Panc1 (cell line): ENCODE measurements at regions not wholly inside any gene's neighbourhood (a gene's known extent, or its start where the extent isn't known, plus 50 kb on each side); places are given as distances from the start of the nearest gene placed in this dataset.

Experiments used
- ATAC-seq: fragments of 200-7000 bp; cut with Tn5 transposase; 2 replicates; pipeline ENCODE4 v1.9.1; 2020; ENCODE audit warnings: mild to moderate bottlenecking, moderate library complexity
- BruUV-seq: library from RNA; stranded (reverse); fragments of 400-500 nt; replicated peaks from 2 replicates; lab custom pipeline; 2021; lab: Mats Ljungman, UMichigan
- CTCF ChIA-PET: fragments of 300-600 bp; sonication (Branson Sonifier 250); formaldehyde crosslinking; loops from one replicate; lab custom pipeline; 2022; ENCODE audit warnings: antibody characterized with exemption; lab: Charles Lee
- POLR2A ChIA-PET: fragments of 300-600 bp; sonication (Branson Sonifier 250); formaldehyde crosslinking; loops from one replicate; lab custom pipeline; 2022; ENCODE audit warnings: antibody characterized with exemption; lab: Charles Lee
- DNase-seq: peaks from one replicate; pipeline ENCODE4 v3.0.0-alpha.2; 2010; ENCODE audit warnings: low read depth, low spot score
- H3K27ac ChIP-seq: 2 replicates; pipeline ENCODE4 v1.5.1; 2011; ENCODE audit warnings: mild to moderate bottlenecking, low read length, inconsistent platforms
- H3K27me3 ChIP-seq: fragments of 200-500 bp; sonication (Bioruptor generic); 2 replicates; pipeline ENCODE4 v1.6.0; 2014; ENCODE audit warnings: low read length, inconsistent platforms; ENCODE audit not compliant: control insufficient read depth, insufficient read depth
- H3K36me3 ChIP-seq: fragments of 200-500 bp; sonication (Bioruptor generic); 2 replicates; pipeline ENCODE4 v1.5.1; 2014; ENCODE audit warnings: inconsistent platforms, mild to moderate bottlenecking, low read length, moderate library complexity; ENCODE audit not compliant: control insufficient read depth, insufficient read depth
- H3K4me1 ChIP-seq: 2 replicates; pipeline ENCODE4 v1.5.1; 2011; ENCODE audit warnings: inconsistent platforms, mild to moderate bottlenecking, low read length, moderate library complexity; ENCODE audit not compliant: control insufficient read depth, insufficient read depth
- H3K4me3 ChIP-seq, 2 experiments: 2 replicates each; pipeline ENCODE4 v1.5.1; 2011 to 2012; ENCODE audit warnings: low read depth in 2 of 2, low read length in 2 of 2, mild to moderate bottlenecking in 2 of 2, inconsistent platforms in 1 of 2, moderate library complexity in 1 of 2
- H3K9me3 ChIP-seq: fragments of 200-500 bp; sonication (Bioruptor generic); 2 replicates; pipeline ENCODE4 v1.5.1; 2014; ENCODE audit warnings: low read depth, mild to moderate bottlenecking, inconsistent platforms, low read length, moderate library complexity; ENCODE audit not compliant: control insufficient read depth, insufficient read depth
- CTCF ChIP-seq: fragments of 450-650 bp; IDR thresholded peaks from 2 replicates; pipeline ENCODE4 v1.5.1; 2017; ENCODE audit warnings: mild to moderate bottlenecking
- POLR2AphosphoS5 ChIP-seq: IDR thresholded peaks from 2 replicates; pipeline ENCODE4 v1.6.1; 2012; ENCODE audit warnings: mild to moderate bottlenecking, low read depth, low read length, moderate library complexity
- REST ChIP-seq, 2 experiments: IDR thresholded peaks; 2 replicates each; pipeline ENCODE4 v1.6.1; 2011 to 2012; ENCODE audit warnings: low read depth in 2 of 2, control low read depth in 1 of 2, low read length in 1 of 2, mild to moderate bottlenecking in 1 of 2, moderate library complexity in 1 of 2; ENCODE audit not compliant: insufficient read depth in 1 of 2
- SIN3A ChIP-seq: IDR thresholded peaks from 2 replicates; pipeline ENCODE4 v1.6.1; 2012; ENCODE audit warnings: low read depth, mild to moderate bottlenecking, low read length, moderate library complexity, borderline replicate concordance; ENCODE audit not compliant: insufficient read depth
- TCF7L2 ChIP-seq: IDR thresholded peaks from 2 replicates; pipeline ENCODE4 v1.6.1; 2011; ENCODE audit warnings: mild to moderate bottlenecking, low read depth, low read length, inconsistent platforms
- in situ Hi-C: cut with HindIII; loops from 2 replicates; pipeline ENCODE4 v1.10.0; 2016; ENCODE audit warnings: low sequenced_read_pairs, low pct_unique_long_range_greater_than_20kb
- intact Hi-C: fragments of 100-400 bp; cut with micrococcal nuclease; formaldehyde crosslinking; loops from one replicate; pipeline ENCODE4 v1.10.0; 2022; ENCODE audit not compliant: unreplicated experiment

DNA sequence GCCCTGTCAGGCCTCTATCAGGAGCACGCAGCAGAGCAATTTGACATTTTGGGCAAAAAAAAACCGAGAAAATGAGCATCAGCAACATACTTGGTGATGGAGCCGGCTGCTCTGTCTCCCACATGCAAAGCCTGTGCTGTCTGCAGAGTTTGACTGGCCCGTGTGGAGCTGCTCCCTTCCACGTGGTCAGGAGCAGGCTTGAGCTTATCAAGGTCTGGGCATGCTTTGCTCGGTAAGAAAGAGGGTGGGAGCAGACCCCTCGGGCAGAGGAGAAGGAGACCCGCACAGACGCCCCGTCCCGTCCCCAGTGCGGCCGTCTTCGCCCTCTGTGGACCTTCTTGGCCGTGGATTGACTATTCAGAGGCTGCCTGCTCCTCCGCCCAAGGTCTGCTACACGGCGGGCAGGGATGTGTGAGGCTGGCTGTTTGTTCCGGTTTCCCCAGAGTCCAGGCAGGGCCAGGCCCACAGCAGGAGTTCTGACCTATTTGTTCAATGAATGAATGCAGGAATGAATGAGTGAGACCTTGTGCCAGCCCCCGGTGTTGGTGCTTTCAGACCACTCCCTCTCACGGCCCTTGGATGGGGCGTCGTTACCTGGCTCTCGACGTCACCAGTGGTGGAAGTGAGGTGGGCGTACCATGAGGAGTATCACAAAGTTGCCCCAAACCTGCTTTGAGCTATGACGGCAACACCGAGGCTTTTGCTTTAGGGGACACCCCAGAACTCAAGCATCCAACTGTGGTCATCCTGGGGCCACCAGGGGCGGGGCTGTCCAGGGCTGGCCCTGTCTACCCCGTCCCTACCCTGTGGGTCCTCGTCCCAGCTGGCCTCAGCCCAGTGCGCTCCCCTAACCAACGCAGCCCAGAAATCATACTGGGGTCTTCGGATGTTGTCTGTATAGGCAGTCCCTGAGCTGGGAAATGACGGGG is 54.7 kb upstream of the ADRA2C start:
- no TSS peak for BruUV-seq
- no peaks in the 10 kb centered on the region for H3K27me3 ChIP-seq
- in situ Hi-C loops: no loop called here

DNA sequence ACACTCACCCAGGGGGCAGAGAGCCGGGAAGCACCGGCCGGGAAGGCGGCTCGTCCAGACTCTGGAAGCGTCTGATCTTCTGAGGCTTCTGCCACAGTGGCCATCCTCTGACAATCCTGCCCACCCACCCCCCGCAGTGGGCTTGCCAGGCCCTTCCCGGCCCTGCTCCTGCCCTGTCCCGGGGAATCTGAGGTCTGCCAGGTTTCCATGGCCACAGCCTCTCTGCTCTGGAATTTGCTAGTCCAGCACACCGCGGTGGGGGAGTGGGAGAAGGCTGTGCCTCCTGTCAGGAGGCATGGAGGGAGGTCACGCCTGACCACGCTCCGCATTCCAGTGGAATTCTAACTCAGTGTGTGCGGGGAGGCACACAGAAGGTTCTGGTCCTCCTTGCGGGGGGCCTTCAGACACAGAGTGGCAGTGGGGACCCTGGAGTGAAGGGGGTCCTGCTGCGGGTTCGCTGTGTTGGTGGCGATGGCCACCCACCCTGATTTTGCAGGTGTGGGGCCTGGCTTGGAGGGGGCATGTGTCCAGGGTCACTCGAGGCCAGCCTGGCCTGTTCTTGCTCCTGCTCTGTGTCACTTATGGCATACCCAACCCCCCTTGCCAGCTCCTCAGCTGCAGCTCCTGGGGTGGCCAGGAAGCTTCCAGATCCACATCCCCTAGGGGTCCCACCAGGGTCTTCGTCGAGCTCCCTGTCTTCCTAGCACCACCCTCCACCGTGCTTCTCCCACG is 55.6 kb upstream of the ADRA2C start:
- no peak overlapping the region for H3K4me3 ChIP-seq
- ChIA-PET POLR2A (no interaction called here), CTCF (no interaction called here)
- in situ Hi-C loops (no loop called here), intact Hi-C loops (no loop called here)
- no peaks in the 10 kb centered on the region for H3K4me1 ChIP-seq
- ATAC-seq: no peak
- H3K36me3 ChIP-seq: no peaks in the 10 kb centered on the region
- TF ChIP-seq POLR2AphosphoS5 (no peak), REST (IDR thresholded peaks at IDR 0.05; ENCODE audit: insufficient read depth in 1 of 2, low read depth in 2 of 2, low read length in 1 of 2) (no peak), TCF7L2 (no peak), CTCF (no peak), SIN3A (no peak)
- DNase-seq: no peak
- no peak overlapping the region for H3K27ac ChIP-seq
- H3K27me3 ChIP-seq: no peaks in the 10 kb centered on the region
- no peaks in the 10 kb centered on the region for H3K9me3 ChIP-seq
- no TSS peak for BruUV-seq

More for the DNA sequence above, 54.7 kb upstream of the ADRA2C start:
- H3K27ac ChIP-seq: no peak overlapping the region
- no peaks in the 10 kb centered on the region for H3K36me3 ChIP-seq
- no peak for TF ChIP-seq SIN3A
- TF ChIP-seq POLR2AphosphoS5: no peak
- intact Hi-C loops: no loop called here
- ChIA-PET CTCF (no interaction called here), POLR2A (no interaction called here)
- no peaks in the 10 kb centered on the region for H3K9me3 ChIP-seq
- no peak overlapping the region for H3K4me3 ChIP-seq
- no peaks in the 10 kb centered on the region for H3K4me1 ChIP-seq
- ATAC-seq (no peak), DNase-seq (no peak)
